ENCODE measurements at regions not wholly inside any gene's neighbourhood (a gene's known extent, or its start where the extent isn't known, plus 50 kb on each side); places are given as distances from the start of the nearest gene placed in this dataset.

DNA sequence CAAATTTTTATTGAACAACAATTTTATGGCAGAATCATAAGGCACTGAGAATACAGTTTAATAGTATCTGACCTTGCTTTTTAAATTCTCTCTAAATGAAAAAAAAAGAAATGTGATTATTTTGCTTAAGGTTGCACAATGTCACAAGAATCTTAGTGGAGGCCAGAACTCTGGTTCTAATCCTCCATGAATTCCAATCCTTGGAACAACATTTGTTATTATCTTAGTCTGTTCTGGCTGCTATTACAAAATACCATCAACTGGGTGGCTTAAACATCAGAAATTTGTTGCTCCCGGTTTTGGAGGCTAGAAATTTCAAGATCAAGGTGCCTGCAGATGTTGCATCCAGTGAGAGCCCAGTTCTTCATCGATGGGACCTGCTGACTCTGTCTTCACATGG is 158.2 kb upstream of the POM121L12 start:
- no peak for DNase-seq (ENCODE audit: low spot score)

DNA sequence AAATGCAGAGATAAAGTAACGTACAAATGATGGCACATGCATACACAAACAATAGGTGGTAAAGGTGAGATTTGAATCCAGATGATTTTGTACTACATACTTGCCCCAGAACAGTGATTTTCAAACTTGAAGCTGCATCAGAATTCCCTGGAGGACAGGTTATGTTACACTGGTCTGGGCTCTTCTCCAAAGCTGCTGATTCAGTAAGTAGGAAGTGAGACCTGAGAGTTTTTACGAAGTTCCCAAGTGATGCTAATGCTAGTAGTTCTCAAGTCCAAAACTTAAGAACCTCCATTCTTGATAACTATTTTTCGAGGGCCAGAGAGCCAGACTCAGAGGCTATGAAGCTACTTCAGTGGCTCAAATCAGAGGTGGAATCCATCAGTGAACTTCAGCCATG is 159.0 kb upstream of the POM121L12 start:
- no peak for DNase-seq (ENCODE audit: low spot score)

DNA sequence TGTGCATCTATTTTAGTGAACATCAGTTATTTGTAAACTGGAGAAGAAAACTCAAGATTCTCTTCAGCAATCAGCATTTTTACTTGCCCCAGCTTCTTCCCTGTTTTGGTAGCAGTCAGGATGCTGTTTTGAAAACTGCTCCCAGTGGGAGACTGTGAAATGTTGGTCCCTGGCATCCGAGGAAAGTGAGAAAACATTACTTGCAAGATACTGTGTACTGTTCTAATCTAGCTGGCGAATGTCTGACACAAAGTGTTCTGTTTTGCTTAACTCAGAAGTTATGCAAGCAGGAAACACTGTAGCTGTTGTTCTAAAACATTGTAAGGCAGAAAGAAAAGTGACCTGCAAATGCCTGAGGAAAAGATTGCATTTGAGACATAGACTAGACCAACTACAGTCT is 171.8 kb upstream of the POM121L12 start:
- no peak for DNase-seq (ENCODE audit: low spot score)

DNA sequence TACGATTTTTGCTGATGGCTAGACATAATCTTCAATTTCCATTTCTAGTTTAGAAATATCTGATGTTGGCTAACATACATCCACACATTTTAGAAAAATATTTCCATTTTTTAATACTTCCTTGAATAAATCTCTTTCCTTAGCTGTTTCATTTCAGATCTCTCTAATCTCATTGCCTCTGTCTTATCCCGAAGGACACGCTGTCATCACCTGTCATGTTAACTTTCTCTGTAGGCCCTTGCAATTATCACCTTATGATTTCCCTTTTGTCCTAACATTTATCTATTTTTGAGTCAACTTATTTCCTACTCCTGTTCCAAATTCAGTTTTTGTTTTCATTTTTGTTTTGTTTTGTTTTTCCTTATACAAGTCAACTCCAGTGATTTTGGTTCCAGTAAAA is 173.1 kb upstream of the POM121L12 start:
- no peak for DNase-seq (ENCODE audit: low spot score)

DNA sequence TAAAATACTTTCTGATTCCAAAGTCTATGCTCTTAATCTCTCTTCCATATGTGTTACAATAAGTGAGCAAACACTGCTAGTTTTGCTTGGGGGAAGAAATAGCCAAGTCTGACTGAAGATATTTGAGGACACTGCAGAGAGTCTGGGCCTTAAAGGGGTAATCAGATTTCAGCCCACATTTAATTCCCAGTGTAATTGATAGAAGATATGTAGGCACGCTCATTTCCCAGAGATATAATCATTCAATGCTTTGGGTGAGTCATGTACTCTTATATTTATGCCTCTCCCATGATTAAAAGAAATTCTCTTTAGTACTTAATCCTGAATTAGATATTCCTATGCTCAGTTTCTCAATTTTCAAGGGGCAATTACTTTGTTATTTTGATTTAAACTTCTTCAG is 178.1 kb upstream of the POM121L12 start:
- DNase-seq (ENCODE audit: low spot score), result no peak

DNA sequence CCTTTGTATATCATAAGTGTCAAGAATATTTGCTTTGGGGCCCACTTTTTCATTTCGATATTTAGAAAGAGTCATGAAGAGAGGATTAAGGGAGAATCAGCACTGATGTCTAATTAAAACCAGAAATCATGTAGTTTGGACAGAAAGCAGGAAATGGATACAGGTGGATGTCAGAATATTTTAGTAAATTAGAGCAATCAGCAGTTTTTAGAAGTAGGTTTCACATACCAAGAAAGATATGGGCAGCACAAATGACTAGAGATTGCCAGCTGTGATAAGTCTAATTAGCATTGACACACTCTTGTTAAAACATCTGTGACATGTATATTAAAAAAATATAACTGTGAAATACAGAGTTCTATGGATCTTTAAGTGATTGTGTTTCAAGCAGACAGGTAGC is 180.8 kb upstream of the POM121L12 start:
- DNase-seq (ENCODE audit: low spot score), result no peak

DNA sequence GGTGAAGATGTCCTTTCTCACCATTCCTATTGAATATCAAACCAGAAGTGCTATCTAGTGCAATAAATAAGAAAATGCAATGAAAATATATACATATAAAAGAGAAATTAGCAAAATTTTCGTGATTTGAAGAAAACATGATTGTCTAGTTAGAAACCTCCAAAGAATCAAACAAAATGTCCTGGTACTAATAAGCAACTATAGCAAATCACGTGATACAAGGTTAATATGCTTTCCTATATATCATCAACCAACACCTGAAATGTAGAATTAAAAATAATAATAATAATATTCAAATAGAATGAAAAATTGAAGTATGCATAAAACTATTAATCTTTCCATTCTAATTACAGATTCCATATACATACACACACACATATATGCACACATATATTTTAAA is 183.9 kb upstream of the POM121L12 start:
- DNase-seq (ENCODE audit: low spot score), result no peak

DNA sequence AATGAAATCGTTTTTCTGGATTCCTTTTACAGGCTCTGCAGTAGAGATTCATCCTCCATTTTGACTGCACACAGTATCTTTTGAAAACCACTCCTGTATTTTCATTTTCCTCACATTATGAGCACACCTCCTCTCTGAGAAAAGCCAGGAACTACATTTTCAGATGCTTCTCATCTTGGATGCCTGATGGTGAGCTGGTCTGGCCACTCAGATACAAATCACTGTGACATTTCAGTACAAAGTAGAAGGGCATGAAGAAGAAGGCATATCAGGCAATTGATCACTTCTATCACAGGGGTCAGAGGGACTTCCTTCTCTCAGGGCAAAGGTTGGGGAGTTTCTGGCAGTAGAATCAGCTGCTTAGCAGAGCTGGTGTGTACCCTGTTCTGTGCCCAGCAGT is 192.0 kb upstream of the POM121L12 start:
- DNase-seq (ENCODE audit: low spot score), result no peak

DNA sequence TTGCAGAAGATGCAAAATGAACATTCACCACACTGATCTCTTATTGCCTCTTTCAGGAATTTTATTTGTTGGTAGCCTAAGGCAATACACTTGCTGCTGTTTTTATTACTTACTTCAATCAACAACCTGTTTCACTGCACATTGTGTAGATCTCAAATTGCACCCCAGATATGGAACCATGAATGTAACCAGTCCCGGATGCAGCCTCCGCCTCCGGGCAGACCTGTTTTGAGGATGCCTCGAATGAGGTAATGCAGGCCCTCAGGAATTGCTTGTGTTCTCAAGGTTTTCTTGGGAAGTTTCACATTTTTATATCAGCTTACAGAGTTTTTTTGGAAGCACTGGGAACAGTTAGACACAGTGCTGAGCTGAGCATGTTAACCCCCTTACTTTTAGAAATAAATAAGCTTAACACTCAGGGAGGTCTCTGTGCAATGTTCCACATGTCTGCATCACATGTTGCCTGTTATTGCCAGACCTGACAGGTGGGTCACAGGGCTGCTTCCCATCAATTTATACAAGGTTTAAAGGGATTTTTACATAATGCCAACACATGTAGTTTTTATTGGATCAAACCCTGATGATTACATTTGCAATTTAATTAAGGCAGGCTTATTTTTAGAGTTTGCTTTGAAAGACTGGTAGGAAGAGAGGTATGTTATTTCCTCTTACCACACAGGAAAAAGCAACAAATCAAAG is 193.1 kb upstream of the POM121L12 start:
- no peak for DNase-seq (ENCODE audit: low spot score)

DNA sequence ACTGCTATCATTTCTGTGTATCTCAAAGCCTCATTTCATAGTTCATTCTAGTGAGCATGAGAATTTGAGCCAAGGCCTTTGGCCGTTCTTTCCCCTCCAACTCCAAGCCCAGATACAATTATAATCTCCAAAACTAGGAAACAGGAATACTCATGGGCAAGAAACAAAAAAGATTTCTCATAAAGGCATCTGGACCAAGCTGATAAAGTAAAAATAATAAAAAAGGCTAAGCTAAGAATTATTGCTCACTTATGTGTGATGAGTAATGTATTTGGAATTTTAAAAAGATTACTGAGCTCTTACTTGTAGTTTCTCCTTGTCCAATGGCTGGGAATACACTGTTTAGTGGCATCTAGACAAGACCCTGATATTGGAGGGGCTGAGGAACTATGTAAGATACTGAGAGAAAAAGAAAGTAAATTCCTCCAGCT is 196.4 kb upstream of the POM121L12 start:
- DNase-seq (ENCODE audit: low spot score), result no peak

DNA sequence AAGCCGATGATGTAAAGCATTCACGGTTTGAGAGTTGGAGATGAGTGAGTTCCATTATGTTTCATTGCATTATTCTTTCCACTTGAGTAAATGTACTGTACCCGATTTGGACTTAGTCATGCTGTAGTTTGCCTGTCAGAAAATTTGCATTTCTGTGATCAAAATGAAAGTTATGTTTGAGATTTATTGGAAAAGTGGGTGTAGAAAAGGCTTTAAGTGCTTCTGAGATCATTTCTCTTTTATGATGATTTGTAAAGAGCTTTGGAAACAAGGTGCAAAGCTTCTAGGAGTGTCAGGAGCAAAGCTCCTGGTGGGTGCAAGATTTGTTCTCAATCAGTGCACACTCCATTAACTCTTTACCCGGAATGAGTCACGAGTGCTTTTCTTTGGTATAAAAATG is 204.1 kb upstream of the POM121L12 start:
- DNase-seq (ENCODE audit: low spot score), result no peak

DNA sequence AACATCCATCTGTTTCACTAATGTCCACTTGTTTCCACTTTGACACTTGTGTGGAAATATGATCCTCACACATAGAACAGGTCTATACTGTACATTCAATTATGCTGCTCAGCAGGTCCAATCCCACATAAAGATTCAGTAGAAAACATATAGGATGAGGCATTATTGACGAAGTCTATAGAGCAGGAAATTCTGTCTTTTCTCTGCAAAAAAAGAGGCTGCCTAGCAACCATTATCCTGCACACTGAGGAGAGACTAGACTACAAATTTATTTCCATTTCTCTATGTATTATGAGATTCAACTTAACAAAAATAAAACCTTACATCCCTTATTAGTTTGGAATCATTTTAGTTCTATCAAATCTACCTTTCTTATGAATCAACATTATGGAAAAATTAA is 204.6 kb upstream of the POM121L12 start:
- no peak for DNase-seq (ENCODE audit: low spot score)

DNA sequence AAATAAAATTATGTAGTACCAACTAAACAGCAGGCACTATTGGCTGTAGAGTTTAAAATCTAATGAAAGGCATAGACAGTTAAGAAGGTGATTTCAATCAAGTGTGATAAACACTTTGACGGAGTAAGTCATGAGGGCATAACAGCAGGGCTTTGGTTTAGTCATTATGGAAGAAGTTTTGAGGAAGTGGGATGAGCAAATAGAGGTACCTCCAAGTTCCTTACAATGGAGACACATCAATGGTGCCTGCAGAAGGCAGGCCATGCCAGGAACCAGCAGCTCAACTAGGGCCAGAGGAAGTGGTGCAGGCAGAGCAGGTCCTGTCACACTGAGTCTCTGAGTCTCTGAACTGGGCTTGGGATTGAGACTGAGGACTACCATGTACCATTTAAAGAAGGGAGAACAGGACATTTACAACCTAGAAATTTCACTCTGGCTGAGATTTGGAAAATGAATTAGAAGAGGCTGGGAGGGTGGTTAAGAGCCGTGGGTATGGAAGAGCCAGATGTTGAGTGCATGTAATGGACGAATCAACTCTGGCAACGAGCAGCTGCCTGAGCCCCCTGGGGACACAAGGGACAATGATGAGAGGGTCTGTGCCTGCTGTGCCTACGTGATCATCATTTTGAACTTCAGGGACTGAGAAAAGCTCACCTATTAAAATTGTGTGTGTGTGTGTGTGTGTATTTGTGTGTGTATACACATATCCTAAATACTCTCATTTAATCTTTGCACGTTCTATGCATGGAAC is 208.7 kb upstream of the POM121L12 start:
- no peak for DNase-seq (ENCODE audit: low spot score)

DNA sequence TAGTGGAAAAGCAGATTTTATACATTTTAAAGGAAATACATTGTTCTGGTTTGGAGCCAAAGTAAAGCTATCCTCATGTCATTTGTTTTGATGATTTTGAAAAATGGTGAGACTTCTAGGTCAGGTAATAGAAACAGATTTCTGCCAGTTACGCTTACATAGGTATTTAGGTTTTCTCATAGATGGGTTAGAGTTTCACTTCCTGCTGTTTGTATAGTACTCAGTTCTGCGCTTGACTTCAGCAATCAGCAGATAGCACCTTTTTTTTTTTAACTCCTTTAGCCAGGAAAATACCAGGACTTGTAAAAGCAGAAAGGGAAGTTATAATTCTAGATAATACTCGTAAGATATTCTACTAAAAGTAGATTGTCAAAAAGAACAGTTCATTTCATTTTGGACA is 209.8 kb upstream of the POM121L12 start:
- DNase-seq (ENCODE audit: low spot score), result no peak

DNA sequence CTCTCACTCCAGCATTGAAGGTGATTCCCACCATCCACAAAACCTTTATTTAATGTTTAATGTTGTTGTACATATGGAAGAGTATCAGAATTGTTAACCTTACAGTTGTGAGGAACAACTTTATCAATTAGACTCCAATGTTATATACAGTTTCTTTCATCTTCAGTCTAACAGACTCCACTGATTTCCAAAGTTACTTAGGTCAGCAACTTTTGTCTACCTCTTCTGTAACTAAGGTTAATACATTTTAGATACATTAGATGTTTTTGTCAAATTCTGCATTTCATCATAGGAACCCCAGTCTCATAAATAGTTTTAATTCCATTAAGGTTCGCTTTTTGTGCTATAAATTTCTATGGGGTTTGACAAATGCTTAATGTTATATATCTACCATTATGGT is 223.9 kb upstream of the POM121L12 start:
- DNase-seq (ENCODE audit: low spot score), result no peak

DNA sequence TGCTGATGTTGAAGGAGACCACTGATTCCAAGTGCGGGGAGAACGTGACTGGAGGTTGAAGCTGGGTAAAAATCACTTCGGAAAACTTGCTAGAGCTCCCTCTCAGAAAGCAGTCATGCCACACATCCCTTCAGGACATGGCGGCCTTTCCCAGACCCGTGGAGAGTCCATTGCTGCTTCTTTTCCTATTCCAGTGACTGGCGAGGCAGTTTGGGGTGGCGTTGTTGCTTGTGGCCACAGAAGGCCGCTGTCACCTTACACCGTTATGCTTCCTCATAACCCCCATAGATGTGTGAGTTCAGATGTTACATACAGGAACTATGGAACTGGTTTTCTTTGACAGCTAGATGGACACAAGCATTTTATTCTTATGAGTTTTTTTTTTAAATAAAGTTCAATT is 235.6 kb upstream of the POM121L12 start:
- DNase-seq (ENCODE audit: low spot score), result no peak

DNA sequence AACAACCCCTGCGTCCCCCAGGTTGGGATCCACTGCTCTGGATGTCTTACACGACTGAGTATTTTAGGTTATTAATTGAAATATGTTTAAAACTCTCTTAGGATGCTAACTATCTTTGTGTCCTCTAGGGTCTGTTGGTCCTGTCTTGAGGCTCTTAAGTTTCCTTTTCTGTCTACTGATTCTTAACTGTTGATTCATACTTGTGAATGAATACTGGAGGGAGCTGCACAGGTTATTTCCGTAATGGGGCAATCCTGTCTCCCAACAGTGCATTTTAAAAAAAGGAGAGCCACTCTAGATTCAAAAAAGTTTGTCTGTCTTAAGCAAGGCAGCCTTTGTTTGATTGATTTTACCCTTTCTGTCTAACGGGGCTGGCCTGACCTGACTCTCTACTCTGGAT is 237.6 kb upstream of the POM121L12 start:
- no peak for DNase-seq (ENCODE audit: low spot score)

DNA sequence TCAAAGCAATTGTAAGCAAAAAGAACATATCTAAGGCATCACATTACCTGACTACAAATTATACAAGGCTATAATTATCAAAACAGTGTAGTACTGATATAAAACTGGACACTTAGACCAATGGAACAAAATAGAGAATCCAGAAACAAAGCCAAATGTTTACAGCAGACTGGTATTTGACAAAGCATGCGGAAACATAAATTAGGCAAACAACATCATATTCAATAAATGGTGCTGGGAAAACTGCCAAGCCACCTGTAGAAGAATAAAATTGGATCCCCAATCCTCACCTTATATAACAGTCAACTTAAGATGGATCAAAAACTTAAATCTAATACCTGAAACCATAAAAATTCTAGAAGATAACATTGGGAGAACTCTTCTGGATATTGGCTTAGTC is 240.8 kb upstream of the POM121L12 start:
- DNase-seq (ENCODE audit: low spot score), result no peak

DNA sequence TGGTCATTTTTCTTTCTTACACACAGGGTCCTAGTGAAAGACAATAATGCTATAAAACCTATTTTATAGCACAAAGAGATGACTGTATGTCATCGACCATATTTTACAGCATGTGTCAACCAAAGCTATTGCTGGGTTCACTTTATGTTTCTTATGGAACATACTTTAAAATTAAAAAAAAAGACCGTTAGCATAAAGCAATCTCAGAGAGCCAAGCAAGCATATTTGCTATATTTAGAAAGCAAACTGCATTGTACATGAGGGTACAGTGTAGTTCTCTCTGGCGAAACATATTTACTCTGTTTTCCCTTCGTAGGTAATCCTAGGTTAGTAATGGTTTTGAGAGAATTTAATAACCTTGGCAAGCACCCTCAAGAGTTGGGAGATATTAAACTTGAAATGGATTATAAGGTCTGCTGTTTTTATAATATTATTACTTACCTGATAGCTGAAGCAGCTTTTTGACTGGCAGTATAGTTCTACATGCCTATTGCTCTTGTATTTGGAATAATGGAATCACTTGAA is 244.2 kb upstream of the POM121L12 start:
- no peak for DNase-seq (ENCODE audit: low spot score)

DNA sequence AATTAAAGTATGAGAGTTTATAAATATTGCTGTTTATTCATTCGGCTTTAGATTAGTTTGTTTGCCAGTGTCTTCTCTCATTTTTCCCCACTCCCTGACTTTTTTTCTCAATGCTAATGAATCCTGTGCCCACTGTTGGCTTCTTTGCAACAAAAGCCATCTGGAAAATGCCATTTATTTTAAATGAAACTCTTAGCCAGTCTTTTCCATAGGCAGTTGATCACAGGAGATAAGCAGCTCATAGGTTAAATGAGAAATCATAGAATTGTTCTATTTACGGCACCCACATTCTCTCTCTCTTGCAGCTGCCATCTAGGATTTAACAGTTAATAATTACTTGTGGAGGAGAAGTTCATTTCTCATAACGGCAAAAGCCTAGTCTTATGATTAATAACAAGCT is 249.3 kb upstream of the POM121L12 start:
- DNase-seq (ENCODE audit: low spot score), result no peak

DNA sequence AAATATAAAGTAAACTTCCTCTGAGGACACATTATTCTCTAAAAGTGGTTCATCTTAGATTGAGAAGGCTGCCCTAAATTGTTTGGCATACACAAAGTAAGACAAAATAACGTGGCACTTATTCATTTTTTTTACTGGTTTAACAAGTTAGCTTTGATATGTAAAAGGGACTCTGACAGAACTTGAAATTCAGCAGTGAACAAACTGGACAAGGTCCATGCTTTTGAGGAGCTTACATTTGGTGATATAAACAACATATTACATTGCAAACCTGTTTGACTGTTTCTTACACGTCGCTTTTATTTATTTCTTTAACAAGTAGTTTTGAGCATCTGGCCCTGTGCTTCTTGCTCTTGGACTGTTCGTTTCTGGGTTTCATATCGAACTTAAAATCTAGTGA is 253.1 kb upstream of the POM121L12 start:
- DNase-seq (ENCODE audit: low spot score), result no peak

DNA sequence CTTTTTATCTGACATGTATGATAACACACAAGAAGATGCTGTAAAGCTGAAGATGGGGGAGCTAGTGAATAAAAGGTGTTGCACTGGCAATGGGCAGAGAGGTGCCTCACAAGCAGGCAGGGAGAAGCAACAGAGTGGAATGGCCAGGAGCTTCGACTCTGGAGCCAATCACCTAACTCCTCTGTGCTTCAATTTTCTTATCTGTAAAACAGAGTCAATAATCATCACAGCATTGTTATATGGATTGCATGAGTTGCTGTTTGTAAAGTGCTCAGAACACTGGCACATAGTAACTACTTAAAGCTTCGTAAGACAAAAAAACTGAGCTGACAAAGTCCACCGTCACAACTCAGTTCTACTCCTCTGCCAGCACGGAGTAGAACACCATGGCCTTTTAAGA is 254.2 kb upstream of the POM121L12 start:
- no peak for DNase-seq (ENCODE audit: low spot score)

DNA sequence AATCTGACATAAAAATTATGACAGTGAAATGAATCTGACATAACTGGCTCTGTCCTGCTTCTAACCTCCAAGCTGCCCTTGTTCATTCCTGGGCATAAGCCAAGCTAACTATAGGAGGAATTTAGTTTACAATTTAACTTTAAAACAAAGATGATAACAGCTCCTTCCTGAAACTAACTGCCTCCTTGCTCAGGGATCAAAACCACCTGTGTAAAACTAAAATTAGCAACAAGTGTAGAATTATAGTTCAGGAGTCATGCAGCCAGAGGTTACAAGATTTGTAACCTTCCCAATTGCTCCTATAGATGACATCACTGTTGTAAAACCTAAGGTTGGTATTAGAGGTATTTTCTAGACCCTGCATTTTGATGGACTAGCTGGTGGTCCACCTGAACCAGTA is 256.4 kb upstream of the POM121L12 start:
- no peak for DNase-seq (ENCODE audit: low spot score)

Data from CD4-positive, alpha-beta T cell treated with Interleukin-15 for 4 hours (primary cell).